H1 (cell line): ENCODE measurements at regions not wholly inside any gene's neighbourhood (a gene's known extent, or its start where the extent isn't known, plus 50 kb on each side); places are given as distances from the start of the nearest gene placed in this dataset.

Experiments used
- KDM5A ChIP-seq: fragments of 200-600 bp; IDR thresholded peaks from 2 replicates; pipeline ENCODE4 v1.7.1; 2012; ENCODE audit warnings: mild to moderate bottlenecking, low read length, inconsistent platforms, mixed read lengths
- PHF8 ChIP-seq: fragments of 200-600 bp; sonication (generic); conservative IDR thresholded peaks from 2 replicates; pipeline ENCODE4 v1.7.1; 2012; ENCODE audit warnings: low read depth, mild to moderate bottlenecking, inconsistent platforms, low read length, moderate library complexity
- SIN3A ChIP-seq, 2 experiments: IDR thresholded peaks in 1 of 2; conservative IDR thresholded peaks in 1 of 2; 2 replicates each; pipeline ENCODE4 v1.6.1; 2011 to 2012; ENCODE audit warnings: low read length in 2 of 2, improper control_type of control experiment in 1 of 2, low read depth in 1 of 2, mild to moderate bottlenecking in 1 of 2
- TF ChIP-seq, protein P1 (sequence below): fragments of 300-600 bp; sonication (generic); IDR thresholded peaks from 2 replicates; pipeline ENCODE4 v1.7.1; 2012; ENCODE audit warnings: low read length, moderate library complexity, mild to moderate bottlenecking, inconsistent platforms; ENCODE audit not compliant: insufficient replicate concordance
- TF ChIP-seq, protein P2 (sequence below): IDR thresholded peaks from 2 replicates; pipeline ENCODE4 v1.6.1; 2011; ENCODE audit warnings: low read depth, mild to moderate bottlenecking, low read length; ENCODE audit not compliant: insufficient read depth

DNA sequence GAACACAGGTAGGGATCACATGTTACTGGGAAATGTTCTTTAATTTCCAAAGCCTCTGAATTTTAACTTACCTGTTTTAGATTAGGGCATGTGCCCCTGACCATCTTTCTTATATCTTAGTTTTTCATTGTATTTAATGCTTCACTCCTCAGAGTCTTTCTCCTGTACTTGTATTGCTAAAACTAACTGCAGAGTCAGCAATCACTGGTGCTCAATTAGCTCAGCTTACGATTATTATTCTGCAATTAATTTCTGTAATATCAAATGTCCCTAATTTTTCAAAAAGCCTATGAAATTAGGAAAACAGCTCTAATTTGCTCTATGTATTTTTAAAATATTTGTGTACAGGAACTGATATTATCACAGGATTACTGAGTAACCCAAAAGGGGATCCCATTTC lies 693.2 kb upstream of the SLC8A1 start (continued):
- TF ChIP-seq, protein P1, sequence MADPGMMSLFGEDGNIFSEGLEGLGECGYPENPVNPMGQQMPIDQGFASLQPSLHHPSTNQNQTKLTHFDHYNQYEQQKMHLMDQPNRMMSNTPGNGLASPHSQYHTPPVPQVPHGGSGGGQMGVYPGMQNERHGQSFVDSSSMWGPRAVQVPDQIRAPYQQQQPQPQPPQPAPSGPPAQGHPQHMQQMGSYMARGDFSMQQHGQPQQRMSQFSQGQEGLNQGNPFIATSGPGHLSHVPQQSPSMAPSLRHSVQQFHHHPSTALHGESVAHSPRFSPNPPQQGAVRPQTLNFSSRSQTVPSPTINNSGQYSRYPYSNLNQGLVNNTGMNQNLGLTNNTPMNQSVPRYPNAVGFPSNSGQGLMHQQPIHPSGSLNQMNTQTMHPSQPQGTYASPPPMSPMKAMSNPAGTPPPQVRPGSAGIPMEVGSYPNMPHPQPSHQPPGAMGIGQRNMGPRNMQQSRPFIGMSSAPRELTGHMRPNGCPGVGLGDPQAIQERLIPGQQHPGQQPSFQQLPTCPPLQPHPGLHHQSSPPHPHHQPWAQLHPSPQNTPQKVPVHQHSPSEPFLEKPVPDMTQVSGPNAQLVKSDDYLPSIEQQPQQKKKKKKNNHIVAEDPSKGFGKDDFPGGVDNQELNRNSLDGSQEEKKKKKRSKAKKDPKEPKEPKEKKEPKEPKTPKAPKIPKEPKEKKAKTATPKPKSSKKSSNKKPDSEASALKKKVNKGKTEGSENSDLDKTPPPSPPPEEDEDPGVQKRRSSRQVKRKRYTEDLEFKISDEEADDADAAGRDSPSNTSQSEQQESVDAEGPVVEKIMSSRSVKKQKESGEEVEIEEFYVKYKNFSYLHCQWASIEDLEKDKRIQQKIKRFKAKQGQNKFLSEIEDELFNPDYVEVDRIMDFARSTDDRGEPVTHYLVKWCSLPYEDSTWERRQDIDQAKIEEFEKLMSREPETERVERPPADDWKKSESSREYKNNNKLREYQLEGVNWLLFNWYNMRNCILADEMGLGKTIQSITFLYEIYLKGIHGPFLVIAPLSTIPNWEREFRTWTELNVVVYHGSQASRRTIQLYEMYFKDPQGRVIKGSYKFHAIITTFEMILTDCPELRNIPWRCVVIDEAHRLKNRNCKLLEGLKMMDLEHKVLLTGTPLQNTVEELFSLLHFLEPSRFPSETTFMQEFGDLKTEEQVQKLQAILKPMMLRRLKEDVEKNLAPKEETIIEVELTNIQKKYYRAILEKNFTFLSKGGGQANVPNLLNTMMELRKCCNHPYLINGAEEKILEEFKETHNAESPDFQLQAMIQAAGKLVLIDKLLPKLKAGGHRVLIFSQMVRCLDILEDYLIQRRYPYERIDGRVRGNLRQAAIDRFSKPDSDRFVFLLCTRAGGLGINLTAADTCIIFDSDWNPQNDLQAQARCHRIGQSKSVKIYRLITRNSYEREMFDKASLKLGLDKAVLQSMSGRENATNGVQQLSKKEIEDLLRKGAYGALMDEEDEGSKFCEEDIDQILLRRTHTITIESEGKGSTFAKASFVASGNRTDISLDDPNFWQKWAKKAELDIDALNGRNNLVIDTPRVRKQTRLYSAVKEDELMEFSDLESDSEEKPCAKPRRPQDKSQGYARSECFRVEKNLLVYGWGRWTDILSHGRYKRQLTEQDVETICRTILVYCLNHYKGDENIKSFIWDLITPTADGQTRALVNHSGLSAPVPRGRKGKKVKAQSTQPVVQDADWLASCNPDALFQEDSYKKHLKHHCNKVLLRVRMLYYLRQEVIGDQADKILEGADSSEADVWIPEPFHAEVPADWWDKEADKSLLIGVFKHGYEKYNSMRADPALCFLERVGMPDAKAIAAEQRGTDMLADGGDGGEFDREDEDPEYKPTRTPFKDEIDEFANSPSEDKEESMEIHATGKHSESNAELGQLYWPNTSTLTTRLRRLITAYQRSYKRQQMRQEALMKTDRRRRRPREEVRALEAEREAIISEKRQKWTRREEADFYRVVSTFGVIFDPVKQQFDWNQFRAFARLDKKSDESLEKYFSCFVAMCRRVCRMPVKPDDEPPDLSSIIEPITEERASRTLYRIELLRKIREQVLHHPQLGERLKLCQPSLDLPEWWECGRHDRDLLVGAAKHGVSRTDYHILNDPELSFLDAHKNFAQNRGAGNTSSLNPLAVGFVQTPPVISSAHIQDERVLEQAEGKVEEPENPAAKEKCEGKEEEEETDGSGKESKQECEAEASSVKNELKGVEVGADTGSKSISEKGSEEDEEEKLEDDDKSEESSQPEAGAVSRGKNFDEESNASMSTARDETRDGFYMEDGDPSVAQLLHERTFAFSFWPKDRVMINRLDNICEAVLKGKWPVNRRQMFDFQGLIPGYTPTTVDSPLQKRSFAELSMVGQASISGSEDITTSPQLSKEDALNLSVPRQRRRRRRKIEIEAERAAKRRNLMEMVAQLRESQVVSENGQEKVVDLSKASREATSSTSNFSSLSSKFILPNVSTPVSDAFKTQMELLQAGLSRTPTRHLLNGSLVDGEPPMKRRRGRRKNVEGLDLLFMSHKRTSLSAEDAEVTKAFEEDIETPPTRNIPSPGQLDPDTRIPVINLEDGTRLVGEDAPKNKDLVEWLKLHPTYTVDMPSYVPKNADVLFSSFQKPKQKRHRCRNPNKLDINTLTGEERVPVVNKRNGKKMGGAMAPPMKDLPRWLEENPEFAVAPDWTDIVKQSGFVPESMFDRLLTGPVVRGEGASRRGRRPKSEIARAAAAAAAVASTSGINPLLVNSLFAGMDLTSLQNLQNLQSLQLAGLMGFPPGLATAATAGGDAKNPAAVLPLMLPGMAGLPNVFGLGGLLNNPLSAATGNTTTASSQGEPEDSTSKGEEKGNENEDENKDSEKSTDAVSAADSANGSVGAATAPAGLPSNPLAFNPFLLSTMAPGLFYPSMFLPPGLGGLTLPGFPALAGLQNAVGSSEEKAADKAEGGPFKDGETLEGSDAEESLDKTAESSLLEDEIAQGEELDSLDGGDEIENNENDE: no peak
- TF ChIP-seq PHF8 (no peak), SIN3A (conservative IDR thresholded peaks at IDR 0.05 in 1 of 2, IDR thresholded peaks at IDR 0.05 in 1 of 2; ENCODE audit: low read depth in 1 of 2, low read length in 2 of 2) (no peak), KDM5A (no peak)
- TF ChIP-seq, protein P2, sequence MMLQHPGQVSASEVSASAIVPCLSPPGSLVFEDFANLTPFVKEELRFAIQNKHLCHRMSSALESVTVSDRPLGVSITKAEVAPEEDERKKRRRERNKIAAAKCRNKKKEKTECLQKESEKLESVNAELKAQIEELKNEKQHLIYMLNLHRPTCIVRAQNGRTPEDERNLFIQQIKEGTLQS: no peak
